Embryonic facial prominence (tissue), 1 donor: ENCODE measurements at regions not wholly inside any gene's neighbourhood (a gene's known extent, or its start where the extent isn't known, plus 50 kb on each side); places are given as distances from the start of the nearest gene placed in this dataset.

Experiments used
- DNase-seq: peaks from one replicate; pipeline ENCODE4 v3.0.0-alpha.2; 2016; ENCODE audit errors: extremely low spot score

GRCh38 chr1:47574451-47575165, 136.8 kb downstream of the FOXD2 start:
- no peak for DNase-seq

- no peak for DNase-seq
Measured at GRCh38 chr1:47575855-47576757, 138.3 kb downstream of the FOXD2 start.

GRCh38 chr1:47576758-47577115, 138.9 kb downstream of the FOXD2 start:
- no peak for DNase-seq

- DNase-seq: no peak
Measured at GRCh38 chr1:47577303-47578025, 139.6 kb downstream of the FOXD2 start.

GRCh38 chr1:47578026-47578720, 140.3 kb downstream of the FOXD2 start:
- DNase-seq: no peak

- peak; percentile 26 for DNase-seq
Measured at GRCh38 chr1:47578721-47579419, 141.0 kb downstream of the FOXD2 start.

- DNase-seq: no peak
Measured at GRCh38 chr1:47579809-47580208, 142.0 kb downstream of the FOXD2 start.

GRCh38 chr1:47580451-47580995, 142.7 kb downstream of the FOXD2 start:
- no peak for DNase-seq

- no peak for DNase-seq
Measured at GRCh38 chr1:47582891-47583608, 145.2 kb downstream of the FOXD2 start.

GRCh38 chr1:47584249-47584648, 146.4 kb downstream of the FOXD2 start:
- no peak for DNase-seq

- no peak for DNase-seq
Measured at GRCh38 chr1:47585141-47585902, 147.5 kb downstream of the FOXD2 start.

- DNase-seq: no peak
Measured at GRCh38 chr1:47587891-47588582, 150.2 kb downstream of the FOXD2 start.

GRCh38 chr1:47590523-47591225, 152.8 kb downstream of the FOXD2 start:
- DNase-seq: no peak

- no peak for DNase-seq
Measured at GRCh38 chr1:47591801-47592200, 154.0 kb downstream of the FOXD2 start.

GRCh38 chr1:47592296-47593012, 154.6 kb downstream of the FOXD2 start:
- DNase-seq: no peak

- DNase-seq: peak; percentile 39
Measured at GRCh38 chr1:47593013-47593568, 155.2 kb downstream of the FOXD2 start.

GRCh38 chr1:47593598-47594285, 155.9 kb downstream of the FOXD2 start:
- no peak for DNase-seq
